HepG2 (cell line): ENCODE measurements at regions not wholly inside any gene's neighbourhood (a gene's known extent, or its start where the extent isn't known, plus 50 kb on each side); places are given as distances from the start of the nearest gene placed in this dataset.

ENCODE experiments used
- ATAC-seq: fragments of 200-7000 bp; cut with Tn5 transposase; 3 replicates; pipeline ENCODE4 v1.9.1; 2020; ENCODE audit warnings: mild to moderate bottlenecking, moderate library complexity
- BruUV-seq: library from RNA; stranded (reverse); fragments of 400-500 nt; replicated peaks from 2 replicates; lab custom pipeline; 2021; lab: Mats Ljungman, UMichigan
- CTCF ChIA-PET: fragments of 300-600 bp; formaldehyde crosslinking; extraction: SDS; loops from one replicate; lab custom pipeline; 2021; ENCODE audit warnings: low total read pairs, inconsistent platforms, low intra/inter-chr PET ratio; lab: Yijun Ruan, JAX
- POLR2A ChIA-PET: fragments of 350-600 bp; sonication (Branson Sonifier 250); formaldehyde crosslinking; loops from one replicate; lab custom pipeline; 2020; ENCODE audit warnings: antibody characterized with exemption, inconsistent platforms; lab: Yijun Ruan, JAX
- DNase-seq: peaks from one replicate; pipeline ENCODE4 v3.0.0-alpha.2; 2015; ENCODE audit warnings: low spot score
- FAIRE-seq: peaks from 3 replicates; lab custom pipeline; 2011; peaks lifted over from hg19 to GRCh38; lab: Jason Lieb, UNC
- H2AFZ ChIP-seq: one replicate; pipeline ENCODE4 v1.6.1; 2011; ENCODE audit warnings: low read length, inconsistent platforms
- H3K27ac ChIP-seq: fragments of 300-600 bp; 3 replicates; pipeline ENCODE4 v1.8.0; 2011; ENCODE audit warnings: mixed run types, mild to moderate bottlenecking, mixed read lengths, low read length, inconsistent platforms; ENCODE audit not compliant: insufficient read depth; ENCODE audit errors: extremely low read length
- H3K27me3 ChIP-seq, 2 experiments: fragments of 200-600 bp in 1 of 2; 2 replicates in 1 of 2; 3 replicates in 1 of 2; pipeline versions ENCODE4 v1.6.0 to v1.8.0; 2011; ENCODE audit warnings: low read length in 2 of 2, mild to moderate bottlenecking in 2 of 2, moderate library complexity in 2 of 2, inconsistent platforms in 1 of 2; ENCODE audit not compliant: insufficient read depth in 2 of 2, control insufficient read depth in 1 of 2
- H3K36me3 ChIP-seq, 2 experiments: fragments of 200-600 bp in 1 of 2; replicated peaks in 1 of 2; 2 replicates in 1 of 2; 3 replicates in 1 of 2; pipeline versions ENCODE4 v1.5.1 to v1.8.0; 2011; ENCODE audit warnings: low read length in 2 of 2, inconsistent platforms in 1 of 2; ENCODE audit not compliant: insufficient read depth in 2 of 2, control insufficient read depth in 1 of 2
- H3K4me1 ChIP-seq: 2 replicates; pipeline ENCODE4 v1.5.1; 2012; ENCODE audit warnings: low read length, inconsistent platforms; ENCODE audit not compliant: insufficient read depth
- H3K4me2 ChIP-seq: 2 replicates; pipeline ENCODE4 v1.6.0; 2011; ENCODE audit warnings: low read depth, low read length, inconsistent platforms
- H3K4me3 ChIP-seq, 3 experiments: fragments of 200-600 bp in 1 of 3; sonication (generic), shearing (Covaris generic) in 1 of 3; replicated peaks in 1 of 3; 2 replicates each; pipeline ENCODE4 v1.5.1; 2011 to 2016; ENCODE audit warnings: low read length in 3 of 3, inconsistent platforms in 2 of 3, low read depth in 2 of 3, mild to moderate bottlenecking in 2 of 3, control low read depth in 1 of 3, mixed read lengths in 1 of 3; ENCODE audit not compliant: insufficient read depth in 1 of 3
- H3K79me2 ChIP-seq: one replicate; pipeline ENCODE4 v1.6.1; 2011; ENCODE audit warnings: low read length, inconsistent platforms; ENCODE audit not compliant: insufficient read depth
- H3K9ac ChIP-seq: 2 replicates; pipeline ENCODE4 v1.6.0; 2011; ENCODE audit warnings: mild to moderate bottlenecking, low read depth, low read length, inconsistent platforms; ENCODE audit not compliant: insufficient read depth
- H3K9me3 ChIP-seq: 2 replicates; pipeline ENCODE4 v1.5.1; 2012; ENCODE audit warnings: mild to moderate bottlenecking, low read length
- H4K20me1 ChIP-seq: 2 replicates; pipeline ENCODE4 v1.6.0; 2011; ENCODE audit warnings: inconsistent platforms, mild to moderate bottlenecking, low read length, moderate library complexity; ENCODE audit not compliant: insufficient read depth
- HOXA3 ChIP-seq: sonication (generic); formaldehyde crosslinking; IDR thresholded peaks from 2 replicates; pipeline ENCODE4 v1.5.0; 2020; ENCODE audit warnings: missing genetic modification reagents
- MEIS2 ChIP-seq: sonication (generic); formaldehyde crosslinking; IDR thresholded peaks from 2 replicates; pipeline ENCODE4 v1.9.0; 2021; ENCODE audit warnings: mild to moderate bottlenecking, missing genetic modification reagents
- MIER3 ChIP-seq: IDR thresholded peaks from 2 replicates; pipeline ENCODE4 v1.6.1; 2016; ENCODE audit warnings: missing compliant biosample characterization, borderline replicate concordance
- MTF1 ChIP-seq: sonication (generic); formaldehyde crosslinking; IDR thresholded peaks from 2 replicates; pipeline ENCODE4 v1.5.0; 2020; ENCODE audit warnings: missing genetic modification reagents
- NR2F2 ChIP-seq: IDR thresholded peaks from 2 replicates; pipeline ENCODE4 v1.6.1; 2012; ENCODE audit warnings: low read depth, inconsistent platforms, borderline replicate concordance
- PRMT3 ChIP-seq: sonication (generic); formaldehyde crosslinking; IDR thresholded peaks from 2 replicates; pipeline ENCODE4 v1.8.1; 2022; ENCODE audit warnings: low read depth, mild to moderate bottlenecking, moderate library complexity, missing genetic modification reagents, borderline replicate concordance
- RCOR2 ChIP-seq: IDR thresholded peaks from 2 replicates; pipeline ENCODE4 v1.6.1; 2016; ENCODE audit warnings: missing biosample characterization, missing genetic modification reagents
- SKI ChIP-seq: fragments of 450-650 bp; IDR thresholded peaks from one replicate; pipeline ENCODE4 v1.6.1; 2018; ENCODE audit warnings: mild to moderate bottlenecking; ENCODE audit not compliant: partially characterized antibody
- THAP11 ChIP-seq: IDR thresholded peaks from 2 replicates; pipeline ENCODE4 v1.6.1; 2016; ENCODE audit warnings: missing biosample characterization, missing genetic modification reagents
- ZFP62 ChIP-seq: sonication (generic); formaldehyde crosslinking; IDR thresholded peaks from 2 replicates; pipeline ENCODE4 v1.4.0; 2020; ENCODE audit warnings: missing genetic modification reagents
- ZFP90 ChIP-seq: sonication (generic); formaldehyde crosslinking; IDR thresholded peaks from 2 replicates; pipeline ENCODE4 v1.8.0; 2022; ENCODE audit warnings: missing genetic modification reagents, mild to moderate bottlenecking, inconsistent platforms, borderline replicate concordance
- ZMAT3 ChIP-seq: sonication (generic); formaldehyde crosslinking; conservative IDR thresholded peaks from 2 replicates; pipeline ENCODE4 v1.7.0; 2021; ENCODE audit warnings: missing genetic modification reagents
- WGBS: methylation state at CpG from one replicate; pipeline ENCODE4 v1.1.6; 2017; ENCODE audit warnings: low lambda C conversion rate; 5-methylcytosine and 5-hydroxymethylcytosine counted together
- in situ Hi-C: cut with HindIII; loops from 2 replicates; pipeline ENCODE4 v1.10.0; 2017; ENCODE audit warnings: low pct_unique_long_range_greater_than_20kb; ENCODE audit not compliant: extremely low pct_ligation_motif_present
- intact Hi-C: fragments of 100-400 bp; cut with micrococcal nuclease; formaldehyde crosslinking; loops from one replicate; pipeline ENCODE4 v1.10.0; 2022; ENCODE audit not compliant: unreplicated experiment
- TF ChIP-seq, protein P1 (sequence below): sonication (generic); formaldehyde crosslinking; IDR thresholded peaks from one replicate; pipeline ENCODE4 v1.5.1; 2020; ENCODE audit warnings: mild to moderate bottlenecking, missing genetic modification reagents; ENCODE audit errors: not compliant biosample characterization
- TF ChIP-seq, protein P2 (sequence below): sonication (generic); formaldehyde crosslinking; IDR thresholded peaks from 2 replicates; pipeline ENCODE4 v1.5.1; 2020; ENCODE audit warnings: mild to moderate bottlenecking, moderate library complexity, missing genetic modification reagents
- TF ChIP-seq, protein P3 (sequence below): sonication (generic); formaldehyde crosslinking; IDR thresholded peaks from 2 replicates; pipeline ENCODE4 v1.5.1; 2020; ENCODE audit warnings: missing genetic modification reagents, mild to moderate bottlenecking, borderline replicate concordance

DNA sequence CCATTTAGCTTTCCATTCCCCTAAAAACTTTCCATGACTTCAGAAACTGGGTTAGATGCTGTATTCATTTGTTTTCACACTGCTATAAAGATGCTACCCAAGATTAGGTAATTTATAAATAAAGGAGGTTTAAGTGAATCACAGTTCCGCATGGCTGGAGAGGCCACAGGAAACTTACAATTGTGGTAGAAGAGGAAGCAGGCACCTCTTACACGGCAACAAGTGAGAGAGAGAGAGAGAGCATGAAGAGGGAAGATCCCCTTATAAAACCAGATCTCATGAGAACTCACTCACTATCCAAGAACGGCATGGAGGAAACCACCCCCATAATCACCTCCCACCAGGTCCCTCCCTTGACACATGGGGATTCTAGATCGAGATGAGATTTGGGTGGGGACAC, 336.8 kb downstream of the TFEC start:
- in situ Hi-C loops, result loop anchor here (25.0 kb wide), 1 partner anchor 831 kb away; no protein-coding TSS in a partner anchor
- H3K4me2 ChIP-seq, result no peak overlapping the region
- no peaks in the 10 kb centered on the region for H3K79me2 ChIP-seq
- H3K27me3 ChIP-seq, result no peaks in the 10 kb centered on the region
- H3K9ac ChIP-seq, result no peak overlapping the region
- H3K9me3 ChIP-seq, result no peaks in the 10 kb centered on the region
- H4K20me1 ChIP-seq, result no peaks in the 10 kb centered on the region
- BruUV-seq, result no TSS peak
- H3K36me3 ChIP-seq, result no peaks in the 10 kb centered on the region
- no peak overlapping the region for H3K4me3 ChIP-seq
- 11% methylated on average over 4 of the region's 4 CpGs for WGBS
- no peak overlapping the region for H2AFZ ChIP-seq
- DNase-seq (no peak), FAIRE-seq (no peak), ATAC-seq (no peak)
- H3K27ac ChIP-seq, result no peak overlapping the region
- POLR2A ChIA-PET, result no interaction called here
- intact Hi-C loops, result no loop called here
- no peaks in the 10 kb centered on the region for H3K4me1 ChIP-seq
- TF ChIP-seq ZMAT3 (CRISPR knock-in tag), result no peak
- no peak for TF ChIP-seq MEIS2 (CRISPR knock-in tag)
- TF ChIP-seq, protein P1, sequence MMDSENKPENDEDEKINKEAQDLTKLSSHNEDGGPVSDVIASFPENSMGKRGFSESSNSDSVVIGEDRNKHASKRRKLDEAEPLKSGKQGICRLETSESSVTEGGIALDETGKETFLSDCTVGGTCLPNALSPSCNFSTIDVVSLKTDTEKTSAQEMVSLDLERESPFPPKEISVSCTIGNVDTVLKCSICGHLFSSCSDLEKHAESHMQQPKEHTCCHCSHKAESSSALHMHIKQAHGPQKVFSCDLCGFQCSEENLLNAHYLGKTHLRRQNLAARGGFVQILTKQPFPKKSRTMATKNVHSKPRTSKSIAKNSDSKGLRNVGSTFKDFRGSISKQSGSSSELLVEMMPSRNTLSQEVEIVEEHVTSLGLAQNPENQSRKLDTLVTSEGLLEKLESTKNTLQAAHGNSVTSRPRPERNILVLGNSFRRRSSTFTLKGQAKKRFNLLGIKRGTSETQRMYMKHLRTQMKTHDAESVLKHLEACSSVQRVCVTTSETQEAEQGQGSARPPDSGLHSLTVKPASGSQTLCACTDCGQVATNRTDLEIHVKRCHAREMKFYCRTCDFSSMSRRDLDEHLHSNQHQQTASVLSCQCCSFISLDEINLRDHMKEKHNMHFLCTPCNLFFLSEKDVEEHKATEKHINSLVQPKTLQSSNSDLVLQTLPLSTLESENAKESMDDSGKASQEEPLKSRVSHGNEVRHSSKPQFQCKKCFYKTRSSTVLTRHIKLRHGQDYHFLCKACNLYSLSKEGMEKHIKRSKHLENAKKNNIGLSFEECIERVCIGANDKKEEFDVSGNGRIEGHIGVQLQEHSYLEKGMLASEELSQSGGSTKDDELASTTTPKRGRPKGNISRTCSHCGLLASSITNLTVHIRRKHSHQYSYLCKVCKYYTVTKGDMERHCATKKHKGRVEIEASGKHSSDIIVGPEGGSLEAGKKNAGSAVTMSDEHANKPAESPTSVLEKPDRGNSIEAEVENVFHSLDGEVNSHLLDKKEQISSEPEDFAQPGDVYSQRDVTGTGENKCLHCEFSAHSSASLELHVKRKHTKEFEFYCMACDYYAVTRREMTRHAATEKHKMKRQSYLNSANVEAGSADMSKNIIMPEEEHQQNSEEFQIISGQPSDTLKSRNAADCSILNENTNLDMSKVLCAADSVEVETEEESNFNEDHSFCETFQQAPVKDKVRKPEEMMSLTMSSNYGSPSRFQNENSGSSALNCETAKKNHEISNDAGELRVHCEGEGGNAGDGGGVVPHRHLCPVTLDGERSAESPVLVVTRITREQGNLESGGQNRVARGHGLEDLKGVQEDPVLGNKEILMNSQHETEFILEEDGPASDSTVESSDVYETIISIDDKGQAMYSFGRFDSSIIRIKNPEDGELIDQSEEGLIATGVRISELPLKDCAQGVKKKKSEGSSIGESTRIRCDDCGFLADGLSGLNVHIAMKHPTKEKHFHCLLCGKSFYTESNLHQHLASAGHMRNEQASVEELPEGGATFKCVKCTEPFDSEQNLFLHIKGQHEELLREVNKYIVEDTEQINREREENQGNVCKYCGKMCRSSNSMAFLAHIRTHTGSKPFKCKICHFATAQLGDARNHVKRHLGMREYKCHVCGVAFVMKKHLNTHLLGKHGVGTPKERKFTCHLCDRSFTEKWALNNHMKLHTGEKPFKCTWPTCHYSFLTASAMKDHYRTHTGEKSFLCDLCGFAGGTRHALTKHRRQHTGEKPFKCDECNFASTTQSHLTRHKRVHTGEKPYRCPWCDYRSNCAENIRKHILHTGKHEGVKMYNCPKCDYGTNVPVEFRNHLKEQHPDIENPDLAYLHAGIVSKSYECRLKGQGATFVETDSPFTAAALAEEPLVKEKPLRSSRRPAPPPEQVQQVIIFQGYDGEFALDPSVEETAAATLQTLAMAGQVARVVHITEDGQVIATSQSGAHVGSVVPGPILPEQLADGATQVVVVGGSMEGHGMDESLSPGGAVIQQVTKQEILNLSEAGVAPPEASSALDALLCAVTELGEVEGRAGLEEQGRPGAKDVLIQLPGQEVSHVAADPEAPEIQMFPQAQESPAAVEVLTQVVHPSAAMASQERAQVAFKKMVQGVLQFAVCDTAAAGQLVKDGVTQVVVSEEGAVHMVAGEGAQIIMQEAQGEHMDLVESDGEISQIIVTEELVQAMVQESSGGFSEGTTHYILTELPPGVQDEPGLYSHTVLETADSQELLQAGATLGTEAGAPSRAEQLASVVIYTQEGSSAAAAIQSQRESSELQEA (CRISPR knock-in tag), result no peak
- TF ChIP-seq MTF1 (CRISPR knock-in tag), result no peak
- no peak for TF ChIP-seq ZFP62 (CRISPR knock-in tag)
- TF ChIP-seq PRMT3 (CRISPR knock-in tag), result no peak
- TF ChIP-seq, protein P2, sequence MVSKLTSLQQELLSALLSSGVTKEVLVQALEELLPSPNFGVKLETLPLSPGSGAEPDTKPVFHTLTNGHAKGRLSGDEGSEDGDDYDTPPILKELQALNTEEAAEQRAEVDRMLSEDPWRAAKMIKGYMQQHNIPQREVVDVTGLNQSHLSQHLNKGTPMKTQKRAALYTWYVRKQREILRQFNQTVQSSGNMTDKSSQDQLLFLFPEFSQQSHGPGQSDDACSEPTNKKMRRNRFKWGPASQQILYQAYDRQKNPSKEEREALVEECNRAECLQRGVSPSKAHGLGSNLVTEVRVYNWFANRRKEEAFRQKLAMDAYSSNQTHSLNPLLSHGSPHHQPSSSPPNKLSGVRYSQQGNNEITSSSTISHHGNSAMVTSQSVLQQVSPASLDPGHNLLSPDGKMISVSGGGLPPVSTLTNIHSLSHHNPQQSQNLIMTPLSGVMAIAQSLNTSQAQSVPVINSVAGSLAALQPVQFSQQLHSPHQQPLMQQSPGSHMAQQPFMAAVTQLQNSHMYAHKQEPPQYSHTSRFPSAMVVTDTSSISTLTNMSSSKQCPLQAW (CRISPR knock-in tag), result no peak
- no peak for TF ChIP-seq HOXA3
- no peak for TF ChIP-seq MIER3 (CRISPR knock-in tag)
- TF ChIP-seq NR2F2, result no peak
- TF ChIP-seq, protein P3, sequence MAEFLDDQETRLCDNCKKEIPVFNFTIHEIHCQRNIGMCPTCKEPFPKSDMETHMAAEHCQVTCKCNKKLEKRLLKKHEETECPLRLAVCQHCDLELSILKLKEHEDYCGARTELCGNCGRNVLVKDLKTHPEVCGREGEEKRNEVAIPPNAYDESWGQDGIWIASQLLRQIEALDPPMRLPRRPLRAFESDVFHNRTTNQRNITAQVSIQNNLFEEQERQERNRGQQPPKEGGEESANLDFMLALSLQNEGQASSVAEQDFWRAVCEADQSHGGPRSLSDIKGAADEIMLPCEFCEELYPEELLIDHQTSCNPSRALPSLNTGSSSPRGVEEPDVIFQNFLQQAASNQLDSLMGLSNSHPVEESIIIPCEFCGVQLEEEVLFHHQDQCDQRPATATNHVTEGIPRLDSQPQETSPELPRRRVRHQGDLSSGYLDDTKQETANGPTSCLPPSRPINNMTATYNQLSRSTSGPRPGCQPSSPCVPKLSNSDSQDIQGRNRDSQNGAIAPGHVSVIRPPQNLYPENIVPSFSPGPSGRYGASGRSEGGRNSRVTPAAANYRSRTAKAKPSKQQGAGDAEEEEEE (CRISPR knock-in tag), result no peak
- no peak for TF ChIP-seq RCOR2
- TF ChIP-seq ZFP90 (CRISPR knock-in tag), result no peak
- no peak for TF ChIP-seq SKI
- no peak for TF ChIP-seq THAP11
- CTCF ChIA-PET, result no interaction called here
